ENCODE measurements at regions not wholly inside any gene's neighbourhood (a gene's known extent, or its start where the extent isn't known, plus 50 kb on each side); places are given as distances from the start of the nearest gene placed in this dataset.

DNA sequence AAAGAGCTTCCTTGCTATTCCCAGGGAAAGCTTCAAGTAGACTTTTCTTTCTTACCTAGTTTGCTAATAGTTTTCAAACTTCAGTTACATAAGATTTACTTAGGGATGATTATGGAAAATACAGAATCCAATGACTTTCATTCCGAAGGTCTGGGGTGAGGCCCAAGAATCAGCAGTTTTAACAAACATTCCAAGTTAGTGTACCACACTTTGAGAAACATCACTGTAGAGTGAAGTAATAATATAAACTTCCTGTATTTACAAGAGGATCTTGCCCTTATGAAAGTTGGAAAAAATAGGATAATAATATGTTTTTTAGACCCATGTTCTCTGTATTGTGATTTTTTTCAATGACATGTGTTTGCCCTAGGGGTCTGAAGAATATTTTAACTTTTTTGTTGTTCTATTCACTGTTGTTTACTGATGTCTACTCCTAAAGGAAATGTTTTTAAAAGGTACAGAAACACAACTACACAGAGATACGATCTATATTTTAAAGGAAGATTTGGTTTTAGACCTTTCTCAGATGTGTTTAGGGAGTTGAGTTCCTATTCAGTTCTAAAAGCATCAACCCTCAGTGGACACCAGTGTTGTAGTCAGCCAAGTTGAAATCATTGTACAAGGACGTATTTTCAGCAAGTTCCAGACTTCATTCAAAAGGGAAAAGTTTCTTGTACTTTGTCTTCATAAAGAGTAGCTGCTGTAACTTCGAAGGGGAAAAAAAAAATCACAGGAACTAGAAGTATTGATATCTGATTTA lies 295.8 kb upstream of the SLC7A11 start:
- TF ChIP-seq, protein P1, sequence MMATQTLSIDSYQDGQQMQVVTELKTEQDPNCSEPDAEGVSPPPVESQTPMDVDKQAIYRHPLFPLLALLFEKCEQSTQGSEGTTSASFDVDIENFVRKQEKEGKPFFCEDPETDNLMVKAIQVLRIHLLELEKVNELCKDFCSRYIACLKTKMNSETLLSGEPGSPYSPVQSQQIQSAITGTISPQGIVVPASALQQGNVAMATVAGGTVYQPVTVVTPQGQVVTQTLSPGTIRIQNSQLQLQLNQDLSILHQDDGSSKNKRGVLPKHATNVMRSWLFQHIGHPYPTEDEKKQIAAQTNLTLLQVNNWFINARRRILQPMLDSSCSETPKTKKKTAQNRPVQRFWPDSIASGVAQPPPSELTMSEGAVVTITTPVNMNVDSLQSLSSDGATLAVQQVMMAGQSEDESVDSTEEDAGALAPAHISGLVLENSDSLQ (IDR thresholded peaks at IDR 0.05) = no peak
- no peak for TF ChIP-seq FOXM1 (IDR thresholded peaks at IDR 0.05; ENCODE audit: borderline replicate concordance)
- no peak for TF ChIP-seq SP1 (IDR thresholded peaks at IDR 0.05)
- TF ChIP-seq ELF4 (IDR thresholded peaks at IDR 0.05) = no peak
- no peak for TF ChIP-seq NFRKB (IDR thresholded peaks at IDR 0.05)
- TF ChIP-seq FOXK2 (IDR thresholded peaks at IDR 0.05) = no peak

All from HEK293T (cell line).